Smooth muscle cell (in vitro differentiated cells): ENCODE measurements at regions not wholly inside any gene's neighbourhood (a gene's known extent, or its start where the extent isn't known, plus 50 kb on each side); places are given as distances from the start of the nearest gene placed in this dataset.
A peak's percentile ranks its signal among the peaks of the same experiment; 100 is the strongest.

Experiments
- DNase-seq: peaks from one replicate; lab custom pipeline; 2025; ENCODE audit not compliant: unreplicated experiment; lab: John Stamatoyannopoulos, UW
- H2AFZ ChIP-seq: fragments of 200-600 bp; sonication (generic); 2 replicates; pipeline ENCODE4 v1.6.0; 2016; ENCODE audit warnings: antibody characterized with exemption, low read depth, mild to moderate bottlenecking
- H3F3A ChIP-seq: fragments of 200-600 bp; sonication (generic); 2 replicates; pipeline ENCODE4 v1.6.0; 2017; ENCODE audit warnings: antibody characterized with exemption, low read depth
- H3K27ac ChIP-seq: fragments of 200-600 bp; sonication (generic); 2 replicates; pipeline ENCODE4 v1.5.1; 2016; ENCODE audit warnings: low read depth, mild to moderate bottlenecking
- H3K27me3 ChIP-seq: fragments of 200-600 bp; sonication (generic); 2 replicates; pipeline ENCODE4 v1.6.1; 2016; ENCODE audit warnings: low read depth, mild to moderate bottlenecking
- H3K36me3 ChIP-seq: fragments of 200-600 bp; sonication (generic); 2 replicates; pipeline ENCODE4 v1.5.1; 2016; ENCODE audit warnings: low read depth
- H3K4me1 ChIP-seq: fragments of 200-600 bp; sonication (generic); 2 replicates; pipeline ENCODE4 v1.5.1; 2016; ENCODE audit warnings: low read depth
- H3K4me2 ChIP-seq: fragments of 200-600 bp; sonication (generic); 2 replicates; pipeline ENCODE4 v1.6.0; 2016; ENCODE audit warnings: mild to moderate bottlenecking
- H3K4me3 ChIP-seq: fragments of 200-600 bp; sonication (generic); 2 replicates; pipeline ENCODE4 v1.5.1; 2016; ENCODE audit warnings: mild to moderate bottlenecking
- H3K79me2 ChIP-seq: fragments of 200-600 bp; sonication (generic); 2 replicates; pipeline ENCODE4 v1.6.0; 2016; ENCODE audit warnings: low read depth, mild to moderate bottlenecking
- H3K9ac ChIP-seq: fragments of 200-600 bp; sonication (generic); 2 replicates; pipeline ENCODE4 v1.6.0; 2016; ENCODE audit warnings: low read depth
- H3K9me3 ChIP-seq: fragments of 200-600 bp; sonication (generic); replicated peaks from 2 replicates; pipeline ENCODE4 v1.5.1; 2016; ENCODE audit warnings: low read depth
- H4K20me1 ChIP-seq: fragments of 200-600 bp; sonication (generic); 2 replicates; pipeline ENCODE4 v1.6.0; 2016; ENCODE audit warnings: low read depth
- WGBS: methylation state at CpG from one replicate; pipeline ENCODE4 v1.1.7; 2016; ENCODE audit warnings: low lambda C conversion rate; 5-methylcytosine and 5-hydroxymethylcytosine counted together
- TF ChIP-seq, protein P1 (sequence below): fragments of 200-600 bp; sonication (generic); IDR thresholded peaks from 2 replicates; pipeline ENCODE4 v1.5.1; 2017; ENCODE audit warnings: borderline replicate concordance, mild to moderate bottlenecking, antibody characterized with exemption; ENCODE audit not compliant: insufficient read depth, poor library complexity, severe bottlenecking

DNA sequence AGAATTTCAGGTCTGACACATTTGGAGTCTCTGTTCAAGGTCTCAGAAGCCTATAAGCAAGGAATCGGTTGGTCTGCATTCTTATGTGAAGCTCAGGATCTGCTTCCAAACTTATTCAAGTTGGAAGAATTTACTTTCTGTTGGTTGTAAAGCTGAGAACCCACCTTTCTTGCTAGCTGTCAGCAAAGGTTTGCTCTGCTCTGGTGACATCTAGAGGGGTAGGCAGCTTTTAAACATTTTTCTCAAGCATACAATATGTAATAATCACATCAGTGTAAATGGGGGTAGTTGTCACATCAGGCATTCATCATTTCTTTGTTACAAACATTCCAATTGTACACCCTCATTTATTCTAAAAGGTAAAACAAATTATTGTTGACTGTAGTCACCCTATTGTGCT lies 935.2 kb downstream of the TRAM1L1 start:
- no peak overlapping the region for H3K4me2 ChIP-seq
- DNase-seq: no peak
- WGBS: 90% methylated on average over 1 of the region's 1 CpG

DNA sequence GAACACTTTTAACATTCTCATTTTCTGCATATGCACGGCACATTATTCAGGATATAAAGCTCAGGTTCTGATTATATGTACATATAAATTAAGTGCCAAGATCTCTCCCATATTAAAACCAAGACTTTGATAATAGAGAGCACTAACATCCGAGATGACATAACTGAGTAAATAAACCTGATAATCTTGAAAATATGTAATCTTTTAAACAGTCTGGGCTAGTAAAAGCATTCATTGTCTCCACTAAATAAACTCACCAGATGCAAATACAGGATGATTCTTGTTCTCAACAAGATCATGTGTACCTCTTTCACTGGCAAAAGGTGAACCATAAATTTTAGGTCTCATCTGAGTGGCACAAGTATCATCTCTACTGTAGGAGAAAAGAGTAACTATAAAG lies 942.2 kb downstream of the TRAM1L1 start:
- H3K9ac ChIP-seq: no peak overlapping the region
- no peaks in the 10 kb centered on the region for H3K9me3 ChIP-seq
- no peak overlapping the region for H3K4me2 ChIP-seq
- WGBS: 85% methylated on average over 2 of the region's 2 CpGs
- H3K4me3 ChIP-seq: no peak overlapping the region
- peak overlapping the region; percentile 36 for H2AFZ ChIP-seq
- DNase-seq: no peak
- no peaks in the 10 kb centered on the region for H3F3A ChIP-seq
- no peak overlapping the region for H3K27ac ChIP-seq
- no peaks in the 10 kb centered on the region for H3K4me1 ChIP-seq
- no peaks in the 10 kb centered on the region for H3K79me2 ChIP-seq
- H3K36me3 ChIP-seq: no peaks in the 10 kb centered on the region
- no peaks in the 10 kb centered on the region for H3K27me3 ChIP-seq
- TF ChIP-seq, protein P1, sequence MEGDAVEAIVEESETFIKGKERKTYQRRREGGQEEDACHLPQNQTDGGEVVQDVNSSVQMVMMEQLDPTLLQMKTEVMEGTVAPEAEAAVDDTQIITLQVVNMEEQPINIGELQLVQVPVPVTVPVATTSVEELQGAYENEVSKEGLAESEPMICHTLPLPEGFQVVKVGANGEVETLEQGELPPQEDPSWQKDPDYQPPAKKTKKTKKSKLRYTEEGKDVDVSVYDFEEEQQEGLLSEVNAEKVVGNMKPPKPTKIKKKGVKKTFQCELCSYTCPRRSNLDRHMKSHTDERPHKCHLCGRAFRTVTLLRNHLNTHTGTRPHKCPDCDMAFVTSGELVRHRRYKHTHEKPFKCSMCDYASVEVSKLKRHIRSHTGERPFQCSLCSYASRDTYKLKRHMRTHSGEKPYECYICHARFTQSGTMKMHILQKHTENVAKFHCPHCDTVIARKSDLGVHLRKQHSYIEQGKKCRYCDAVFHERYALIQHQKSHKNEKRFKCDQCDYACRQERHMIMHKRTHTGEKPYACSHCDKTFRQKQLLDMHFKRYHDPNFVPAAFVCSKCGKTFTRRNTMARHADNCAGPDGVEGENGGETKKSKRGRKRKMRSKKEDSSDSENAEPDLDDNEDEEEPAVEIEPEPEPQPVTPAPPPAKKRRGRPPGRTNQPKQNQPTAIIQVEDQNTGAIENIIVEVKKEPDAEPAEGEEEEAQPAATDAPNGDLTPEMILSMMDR: no peak
- no peaks in the 10 kb centered on the region for H4K20me1 ChIP-seq

More for the DNA sequence above, 935.2 kb downstream of the TRAM1L1 start:
- no peak overlapping the region for H3K9ac ChIP-seq
- H2AFZ ChIP-seq: no peak overlapping the region
- H3F3A ChIP-seq: no peaks in the 10 kb centered on the region
- no peaks in the 10 kb centered on the region for H4K20me1 ChIP-seq
- H3K27ac ChIP-seq: no peak overlapping the region
- no peak overlapping the region for H3K4me3 ChIP-seq
- no peaks in the 10 kb centered on the region for H3K4me1 ChIP-seq
- no peaks in the 10 kb centered on the region for H3K27me3 ChIP-seq
- TF ChIP-seq, protein P1: no peak
- no peaks in the 10 kb centered on the region for H3K36me3 ChIP-seq
- H3K79me2 ChIP-seq: no peaks in the 10 kb centered on the region
- no peaks in the 10 kb centered on the region for H3K9me3 ChIP-seq

DNA sequence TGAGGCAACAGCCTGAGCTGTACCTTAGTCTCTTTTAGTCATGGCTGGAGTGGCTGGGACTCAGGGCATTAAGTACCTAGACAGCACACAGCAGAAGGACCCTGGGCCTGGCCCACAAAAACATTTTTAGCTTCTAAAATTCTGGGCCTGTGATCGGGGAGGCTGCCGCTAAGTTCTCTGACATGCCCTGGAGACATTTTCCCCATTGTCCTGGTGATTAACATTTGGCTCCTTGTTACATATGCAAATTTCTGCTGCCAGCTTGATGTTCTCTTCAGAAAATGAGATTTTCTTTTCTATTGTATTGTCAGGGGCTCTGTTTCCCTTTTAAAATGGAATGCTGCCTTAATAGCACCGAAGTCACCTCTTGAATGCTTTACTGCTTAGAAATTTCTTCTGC lies 952.4 kb downstream of the TRAM1L1 start:
- Histone ChIP-seq H3K27me3 (no peaks in the 10 kb centered on the region), H3K4me1 (no peaks in the 10 kb centered on the region), H2AFZ (no peak overlapping the region), H3K27ac (no peak overlapping the region), H3K4me3 (no peak overlapping the region), H4K20me1 (no peaks in the 10 kb centered on the region), H3K4me2 (no peak overlapping the region), H3K9ac (no peak overlapping the region), H3K9me3 (no peaks in the 10 kb centered on the region), H3K79me2 (no peaks in the 10 kb centered on the region), H3K36me3 (no peaks in the 10 kb centered on the region), H3F3A (no peaks in the 10 kb centered on the region)
- TF ChIP-seq, protein P1: no peak
- DNase-seq: no peak
- 87% methylated on average over 3 of the region's 3 CpGs for WGBS

DNA sequence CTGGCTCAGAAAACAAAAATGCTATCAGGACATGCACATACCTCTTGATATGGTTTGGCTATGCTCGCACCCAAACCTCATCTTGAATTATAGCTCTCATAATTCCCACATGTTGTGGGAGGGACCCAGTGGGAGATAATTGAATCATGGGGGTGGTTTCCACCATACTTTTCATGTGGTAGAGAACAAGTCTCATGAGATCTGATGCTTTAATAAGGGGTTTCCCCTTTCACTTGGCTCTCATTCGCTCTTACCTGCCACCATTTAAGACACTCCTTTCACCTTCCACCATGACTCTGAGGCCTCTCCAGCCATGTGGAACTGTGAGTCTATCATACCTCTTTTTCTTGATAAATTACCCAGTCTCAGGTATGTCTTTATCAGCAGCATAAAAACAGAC lies 958.6 kb downstream of the TRAM1L1 start:
- WGBS: 89% methylated on average over 2 of the region's 2 CpGs
- H3K27me3 ChIP-seq: no peaks in the 10 kb centered on the region
- no peak overlapping the region for H3K4me2 ChIP-seq
- H3K9me3 ChIP-seq: no peaks in the 10 kb centered on the region
- no peak overlapping the region for H3K27ac ChIP-seq
- no peaks in the 10 kb centered on the region for H3F3A ChIP-seq
- no peak overlapping the region for H2AFZ ChIP-seq
- no peaks in the 10 kb centered on the region for H3K79me2 ChIP-seq
- H3K4me1 ChIP-seq: no peaks in the 10 kb centered on the region
- H3K9ac ChIP-seq: no peak overlapping the region
- no peak overlapping the region for H3K4me3 ChIP-seq
- no peak for DNase-seq
- H3K36me3 ChIP-seq: no peaks in the 10 kb centered on the region
- H4K20me1 ChIP-seq: no peaks in the 10 kb centered on the region
- TF ChIP-seq, protein P1: no peak
